HG02642 (cell line): ENCODE measurements at regions not wholly inside any gene's neighbourhood (a gene's known extent, or its start where the extent isn't known, plus 50 kb on each side); places are given as distances from the start of the nearest gene placed in this dataset.

Source experiments
- ATAC-seq: cut with Tn5 transposase; IDR thresholded peaks from one replicate; pipeline ENCODE4 v1.9.1; 2021; ENCODE audit warnings: mild to moderate bottlenecking; ENCODE audit not compliant: unreplicated experiment, poor library complexity

GRCh38 chr5:159827861-159828260 lies 88.4 kb upstream of the ADRA1B start:
- ATAC-seq, result no peak

GRCh38 chr5:159832073-159832472 lies 84.2 kb upstream of the ADRA1B start:
- ATAC-seq, result no peak

- no peak for ATAC-seq
Measured at GRCh38 chr5:159833088-159833487, 83.2 kb upstream of the ADRA1B start.

DNA sequence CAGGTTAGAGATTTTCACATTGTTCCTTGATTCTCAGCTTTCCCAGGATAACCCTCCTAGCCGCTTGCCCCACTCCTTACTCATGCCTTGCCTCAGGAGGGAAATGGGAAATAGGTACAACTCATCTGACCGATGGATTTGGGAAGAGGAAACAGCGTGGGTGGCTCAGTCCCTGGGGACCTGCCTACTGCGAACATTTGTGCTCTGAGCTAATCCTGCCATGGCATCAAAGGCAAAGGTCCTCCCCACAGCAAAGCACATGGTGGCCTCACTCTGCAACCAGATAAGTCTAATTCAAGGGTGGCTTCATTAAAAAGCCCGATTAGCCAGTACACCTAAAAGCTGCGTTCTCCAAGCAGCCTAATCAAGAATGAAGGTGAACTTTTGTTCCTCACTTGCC lies 82.4 kb upstream of the ADRA1B start:
- no peak for ATAC-seq

DNA sequence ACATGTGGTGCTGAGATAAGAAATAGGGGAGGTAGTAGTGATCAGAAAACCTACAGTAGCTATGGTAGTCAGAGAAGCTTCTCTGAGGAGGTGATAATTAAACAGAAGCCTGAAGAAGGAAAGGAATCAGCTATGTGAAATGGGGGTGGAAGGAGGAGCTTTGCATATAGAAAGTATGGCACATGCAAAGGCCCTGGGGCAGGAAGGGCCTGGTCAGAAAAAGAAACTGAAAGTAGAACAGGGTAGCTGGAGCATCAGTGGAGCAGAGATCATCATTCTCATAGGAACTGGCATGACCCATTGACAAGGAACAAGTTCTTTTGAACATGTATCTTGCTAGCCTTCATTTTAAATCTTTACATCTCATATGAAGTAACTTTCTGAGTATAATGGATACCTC lies 80.7 kb upstream of the ADRA1B start:
- no peak for ATAC-seq

GRCh38 chr5:159836691-159837090 lies 79.6 kb upstream of the ADRA1B start:
- no peak for ATAC-seq

DNA sequence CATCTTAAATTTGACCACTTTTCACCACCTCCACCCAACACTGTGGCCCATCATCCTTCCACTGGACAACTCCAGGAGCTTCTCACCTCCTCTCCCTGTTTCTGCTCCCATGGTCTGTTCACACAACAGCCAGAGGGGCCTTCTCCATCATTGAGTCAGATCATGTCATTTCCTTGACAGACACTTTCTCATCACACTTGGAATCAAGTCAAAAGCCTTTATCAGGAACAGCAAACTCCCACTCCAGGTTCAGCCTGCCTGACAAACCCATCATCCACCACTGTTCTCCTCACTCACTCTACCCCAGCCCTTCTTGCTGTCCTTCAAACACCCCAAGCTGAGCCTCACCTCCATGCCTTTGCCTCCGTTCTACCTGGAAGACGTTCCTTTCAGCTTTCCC lies 78.4 kb upstream of the ADRA1B start:
- no peak for ATAC-seq

GRCh38 chr5:159838551-159839222 lies 77.6 kb upstream of the ADRA1B start:
- no peak for ATAC-seq

DNA sequence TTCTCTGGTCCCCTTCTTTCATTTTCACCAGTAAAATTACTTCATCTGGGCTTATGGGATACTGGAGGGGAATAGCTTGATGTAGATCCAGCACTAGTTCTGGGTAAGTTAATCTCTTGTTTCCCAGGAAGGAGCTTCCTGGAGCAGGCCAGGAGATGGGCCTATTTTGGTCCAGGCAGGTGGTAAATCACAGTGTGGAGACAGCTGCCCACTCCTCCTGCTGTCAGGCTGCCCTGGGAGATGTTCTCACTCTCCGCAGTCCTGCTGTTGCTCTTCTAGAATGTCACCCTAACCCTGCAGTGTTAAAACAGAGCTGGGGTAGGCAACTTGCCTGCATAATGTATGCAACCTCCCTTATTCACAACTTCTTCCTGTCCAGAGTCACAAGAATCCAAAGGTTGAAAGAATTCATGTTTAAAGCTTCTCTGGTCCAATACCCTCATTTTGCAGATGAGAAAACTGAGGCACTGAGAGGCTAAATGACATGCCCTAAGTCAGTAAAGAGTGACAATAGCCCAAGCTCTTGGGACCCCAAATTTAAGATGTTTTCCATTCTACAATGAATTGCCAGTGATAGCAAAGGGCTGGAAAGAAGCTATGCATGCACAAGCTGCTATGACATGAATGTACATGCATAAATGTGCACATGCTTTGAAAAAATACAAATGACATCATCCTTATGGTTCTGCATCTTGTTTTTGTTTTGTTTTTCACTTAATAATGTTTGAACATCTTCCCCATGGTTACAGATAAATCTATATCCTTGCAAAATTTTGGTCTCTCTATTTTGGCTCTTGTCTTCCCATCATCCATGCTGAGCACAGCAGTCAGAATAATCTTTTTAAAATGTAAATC lies 71.8 kb upstream of the ADRA1B start:
- ATAC-seq, result no peak

DNA sequence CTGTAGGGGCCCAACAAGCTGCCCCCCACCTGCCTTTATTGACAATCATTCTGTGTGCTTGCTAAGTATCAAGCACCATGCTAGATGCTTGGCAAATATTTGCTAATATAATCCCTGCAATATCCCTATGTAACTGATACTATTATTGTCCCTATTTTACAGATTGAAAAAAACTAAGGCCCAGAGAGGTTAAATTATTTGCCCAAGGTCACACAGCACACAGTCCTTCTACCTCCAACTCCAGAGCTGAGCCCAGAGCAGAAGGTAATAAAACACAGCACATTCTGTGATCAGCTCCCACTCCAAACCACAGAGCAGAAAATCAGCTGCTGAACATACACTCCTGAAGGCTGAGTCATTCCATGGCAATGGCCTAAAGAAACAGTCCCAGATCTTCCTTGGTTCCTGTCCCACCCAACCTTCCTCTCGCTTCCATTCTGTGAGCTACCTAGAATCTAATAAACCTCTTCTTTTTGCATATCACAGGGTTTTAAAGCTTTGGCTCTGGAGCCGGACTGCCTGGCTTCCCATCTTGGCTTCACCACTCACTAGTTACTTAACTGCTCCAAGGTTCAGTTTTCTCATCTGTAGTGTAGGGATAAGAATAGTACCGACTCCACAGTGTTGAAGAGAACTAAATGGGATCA lies 66.7 kb upstream of the ADRA1B start:
- no peak for ATAC-seq

GRCh38 chr5:159850160-159850559 lies 66.1 kb upstream of the ADRA1B start:
- no peak for ATAC-seq

DNA sequence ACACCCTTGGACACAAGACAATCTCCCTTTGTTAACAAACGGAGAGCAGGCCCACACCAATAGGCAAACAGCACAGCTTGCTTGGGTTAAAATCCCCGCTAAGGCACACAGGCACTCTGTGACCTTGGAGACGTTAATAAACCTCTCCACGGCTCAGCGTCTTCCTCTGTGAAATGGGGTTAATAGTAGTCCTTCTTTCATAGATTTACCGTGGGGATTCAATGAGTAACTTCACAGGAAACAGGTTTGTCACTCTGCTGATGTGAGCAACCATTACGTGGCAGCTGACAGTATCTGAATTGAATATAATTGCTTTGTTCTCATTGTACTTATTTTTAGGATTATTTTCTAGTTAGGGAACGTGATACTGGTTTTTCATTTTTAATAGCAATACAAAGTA lies 65.2 kb upstream of the ADRA1B start:
- no peak for ATAC-seq

- no peak for ATAC-seq
Measured at GRCh38 chr5:159854916-159855315, 61.4 kb upstream of the ADRA1B start.

DNA sequence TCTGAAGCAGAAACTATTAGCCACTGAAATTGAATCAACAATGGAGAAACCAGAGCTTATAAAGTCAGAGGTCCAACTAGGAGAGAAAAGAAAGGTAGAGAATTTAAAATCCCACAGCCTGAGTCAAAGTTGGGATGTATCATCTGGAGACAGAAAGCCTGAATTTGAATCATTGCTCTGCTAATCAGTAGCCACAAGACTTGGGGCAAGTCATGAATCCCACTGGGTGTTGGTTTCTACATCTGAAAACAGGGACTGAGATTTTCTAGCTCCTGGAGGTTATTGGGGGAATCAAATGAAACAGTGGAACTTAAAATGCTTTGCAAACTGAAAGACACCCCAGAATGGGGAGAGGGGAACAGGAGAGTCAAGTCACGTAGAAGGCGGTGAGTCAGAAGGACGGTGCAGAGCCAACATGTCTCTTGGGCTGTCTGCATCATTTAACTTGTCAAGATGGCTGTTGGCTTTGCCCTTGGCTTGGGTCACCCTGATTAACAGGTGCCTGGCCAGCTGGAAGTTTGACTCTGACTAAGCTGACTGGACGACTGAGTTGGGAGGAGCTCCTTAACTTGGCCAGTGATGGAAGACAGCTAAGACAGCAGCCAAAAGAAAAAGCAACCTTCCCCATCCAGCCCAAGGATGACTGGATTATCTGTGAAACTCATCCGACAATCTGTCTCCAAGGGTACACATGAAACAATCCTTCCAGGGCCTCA lies 60.6 kb upstream of the ADRA1B start:
- no peak for ATAC-seq

DNA sequence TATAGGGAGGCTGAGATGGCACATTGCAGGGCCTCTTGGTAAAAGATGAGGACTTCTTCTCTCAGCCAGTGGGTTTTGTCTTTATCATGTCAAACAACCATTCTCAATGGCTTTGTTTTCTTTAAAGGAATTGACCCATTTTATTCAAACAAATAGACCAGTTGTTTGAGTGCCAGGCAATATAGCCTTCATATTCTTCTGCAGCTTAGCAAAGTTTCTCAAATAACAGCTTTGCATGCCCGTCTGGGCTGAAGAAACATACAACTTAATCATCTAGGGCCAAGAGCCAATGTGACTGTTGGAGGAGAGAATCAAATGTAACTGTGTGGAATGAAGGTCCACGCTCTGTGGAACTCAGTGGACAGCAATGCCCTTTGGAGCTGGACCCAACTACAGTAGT lies 57.4 kb upstream of the ADRA1B start:
- no peak for ATAC-seq

- ATAC-seq, result no peak
Measured at GRCh38 chr5:159861086-159861485, 55.2 kb upstream of the ADRA1B start.

DNA sequence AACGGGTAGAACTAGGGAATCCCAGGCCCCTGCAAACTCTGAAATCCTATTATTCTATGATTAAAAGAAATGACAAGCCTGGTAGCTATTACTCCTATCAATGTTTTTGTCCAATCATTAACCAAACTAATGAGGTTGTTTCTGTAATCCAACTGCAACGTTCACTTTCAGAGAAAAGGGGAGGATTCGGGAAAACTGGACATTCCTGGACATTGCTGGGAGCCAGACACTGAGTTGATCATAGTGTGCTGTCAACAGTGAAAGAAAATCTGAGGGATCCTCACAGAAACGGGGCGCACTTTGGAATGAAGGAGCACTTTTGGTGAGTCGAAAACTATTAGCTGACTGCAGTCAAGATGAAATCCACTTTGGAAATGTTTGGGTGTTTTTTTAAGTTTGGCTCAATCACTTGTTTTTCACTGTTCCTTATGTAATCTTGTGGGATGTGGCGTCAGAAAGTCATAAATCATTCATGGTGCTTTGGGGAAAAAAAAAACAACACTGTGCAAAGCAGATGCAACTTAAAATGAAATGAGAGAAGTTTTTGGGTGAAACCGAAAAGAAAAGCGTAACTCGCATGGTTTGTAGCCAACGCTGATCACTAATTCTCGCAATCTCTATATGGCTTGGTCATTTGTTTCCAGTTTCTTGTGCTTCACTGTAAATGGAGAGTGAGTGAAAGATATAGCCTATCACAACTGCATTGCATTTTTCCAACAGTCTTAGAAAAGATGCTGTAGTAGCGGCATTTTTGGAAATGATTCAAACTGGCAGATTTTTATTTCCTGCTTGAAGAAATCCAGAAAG lies 51.2 kb upstream of the ADRA1B start:
- no peak for ATAC-seq

DNA sequence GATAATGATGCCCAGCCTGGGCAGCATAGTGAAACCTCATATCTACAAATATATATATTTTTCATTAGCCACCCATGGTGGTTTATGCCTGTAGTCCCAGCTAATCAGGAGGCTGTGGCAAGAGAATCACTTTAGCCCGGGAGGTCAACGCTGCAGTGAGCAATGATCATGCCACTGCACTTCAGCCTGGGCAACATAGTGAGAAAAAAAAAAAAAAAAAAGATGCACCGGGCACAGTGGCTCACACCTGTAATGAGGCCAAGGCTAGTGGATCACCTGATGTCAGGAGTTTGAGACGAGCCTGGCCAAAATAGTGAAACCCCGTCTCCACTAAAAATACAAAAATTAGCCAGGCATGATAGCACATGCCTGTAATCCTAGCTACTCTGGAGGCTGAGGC lies 50.2 kb upstream of the ADRA1B start:
- ATAC-seq, result no peak
